Liver (tissue), 7 donors: ENCODE measurements at regions not wholly inside any gene's neighbourhood (a gene's known extent, or its start where the extent isn't known, plus 50 kb on each side); places are given as distances from the start of the nearest gene placed in this dataset.
"Not testable (repeated sequence)": the region's sequence is repeated elsewhere in the genome, so short reads cannot be mapped to it uniquely, and the experiment has no call there.

Source experiments
- DNase-seq: peaks from one replicate; pipeline ENCODE4 v3.0.0-alpha.2; 2017; ENCODE audit warnings: low spot score
- H3K27ac ChIP-seq, 2 donors: one replicate each; pipeline ENCODE4 v1.7.0; 2013; ENCODE audit warnings: inconsistent platforms in 2 of 2, low read length in 2 of 2, control low read depth in 1 of 2, low read depth in 1 of 2, mild to moderate bottlenecking in 1 of 2
- H3K27me3 ChIP-seq, 4 donors: one replicate each; pipeline versions ENCODE4 v1.6.1 to v1.7.0; 2013; ENCODE audit warnings: low read length in 3 of 4, inconsistent platforms in 1 of 4, mild to moderate bottlenecking in 1 of 4, moderate library complexity in 1 of 4; ENCODE audit not compliant: control insufficient read depth in 4 of 4, insufficient read depth in 4 of 4
- H3K36me3 ChIP-seq, 4 donors: one replicate each; pipeline versions ENCODE4 v1.6.1 to v1.7.0; 2013; ENCODE audit warnings: low read length in 3 of 4, mild to moderate bottlenecking in 3 of 4, low read depth in 1 of 4, moderate library complexity in 1 of 4; ENCODE audit not compliant: control insufficient read depth in 4 of 4, insufficient read depth in 3 of 4
- H3K4me1 ChIP-seq, 4 donors: one replicate each; pipeline versions ENCODE4 v1.6.1 to v1.7.0; 2013; ENCODE audit warnings: low read length in 3 of 4, mild to moderate bottlenecking in 3 of 4, moderate library complexity in 1 of 4; ENCODE audit not compliant: control insufficient read depth in 4 of 4, insufficient read depth in 4 of 4
- H3K4me3 ChIP-seq, 3 donors: one replicate each; pipeline versions ENCODE4 v1.6.1 to v1.7.0; 2013; ENCODE audit warnings: low read length in 3 of 3, control low read depth in 1 of 3, low read depth in 1 of 3, mild to moderate bottlenecking in 1 of 3
- H3K9ac ChIP-seq, 2 donors: one replicate each; pipeline ENCODE4 v1.7.0; 2013; ENCODE audit warnings: low read length in 2 of 2, mild to moderate bottlenecking in 2 of 2, moderate library complexity in 2 of 2, control low read depth in 1 of 2, low read depth in 1 of 2
- H3K9me3 ChIP-seq, 4 donors: one replicate each; pipeline versions ENCODE4 v1.6.1 to v1.7.0; 2013; ENCODE audit warnings: low read length in 3 of 4; ENCODE audit not compliant: control insufficient read depth in 4 of 4
- FOXA2 ChIP-seq: IDR thresholded peaks from 2 replicates; pipeline ENCODE4 v1.6.1; 2016; ENCODE audit warnings: antibody characterized with exemption
- JUND ChIP-seq, 2 donors: IDR thresholded peaks; 2 replicates each; pipeline ENCODE4 v1.6.1; 2016; ENCODE audit warnings: antibody characterized with exemption in 2 of 2
- NR2F2 ChIP-seq: IDR thresholded peaks from 2 replicates; pipeline ENCODE4 v1.6.1; 2016; ENCODE audit warnings: antibody characterized with exemption
- RAD21 ChIP-seq, 2 donors: IDR thresholded peaks; 2 replicates each; pipeline ENCODE4 v1.6.1; 2016; ENCODE audit warnings: antibody characterized with exemption in 2 of 2, mild to moderate bottlenecking in 2 of 2
- REST ChIP-seq: IDR thresholded peaks from 2 replicates; pipeline ENCODE4 v1.6.1; 2016; ENCODE audit warnings: antibody characterized with exemption, mild to moderate bottlenecking
- YY1 ChIP-seq: IDR thresholded peaks from 2 replicates; pipeline ENCODE4 v1.6.1; 2016; ENCODE audit warnings: antibody characterized with exemption, mild to moderate bottlenecking
- ZBTB33 ChIP-seq: IDR thresholded peaks from 2 replicates; pipeline ENCODE4 v1.6.1; 2016; ENCODE audit warnings: antibody characterized with exemption
- WGBS: extraction: QIAGEN DNeasy Blood & Tissue Kit; methylation state at CpG from one replicate; pipeline ENCODE4 v1.1.7; 2013; 5-methylcytosine and 5-hydroxymethylcytosine counted together
- donor health status: healthy.
- donor health status: healthy.
- donor health status: healthy.
- donor health status: healthy.

GRCh38 chr17:22090263-22090935 lies 398.1 kb downstream of the KCNJ18 start:
- TF ChIP-seq REST (no peak), YY1 (no peak), JUND (IDR thresholded peaks at IDR 0.05) (no peak), RAD21 (IDR thresholded peaks at IDR 0.05) (no peak), ZBTB33 (no peak), FOXA2 (no peak), NR2F2 (no peak)
- WGBS: 89% methylated on average over 25 of the region's 25 CpGs
- no peaks in the 10 kb centered on the region for H3K9me3 ChIP-seq
- H3K27ac ChIP-seq: no peak overlapping the region
- no peak overlapping the region for H3K9ac ChIP-seq
- no peaks in the 10 kb centered on the region for H3K27me3 ChIP-seq
- no peaks in the 10 kb centered on the region for H3K36me3 ChIP-seq
- H3K4me1 ChIP-seq: no peaks in the 10 kb centered on the region
- H3K4me3 ChIP-seq: no peak overlapping the region
- DNase-seq: no peak

GRCh38 chr17:22091041-22091679 lies 398.8 kb downstream of the KCNJ18 start:
- not testable (repeated sequence) for H3K9ac ChIP-seq, DNase-seq, H3K9me3 ChIP-seq, H3K27ac ChIP-seq, H3K4me3 ChIP-seq, H3K4me1 ChIP-seq, H3K36me3 ChIP-seq, H3K27me3 ChIP-seq
- WGBS: 75% methylated on average over 10 of the region's 11 CpGs

DNA sequence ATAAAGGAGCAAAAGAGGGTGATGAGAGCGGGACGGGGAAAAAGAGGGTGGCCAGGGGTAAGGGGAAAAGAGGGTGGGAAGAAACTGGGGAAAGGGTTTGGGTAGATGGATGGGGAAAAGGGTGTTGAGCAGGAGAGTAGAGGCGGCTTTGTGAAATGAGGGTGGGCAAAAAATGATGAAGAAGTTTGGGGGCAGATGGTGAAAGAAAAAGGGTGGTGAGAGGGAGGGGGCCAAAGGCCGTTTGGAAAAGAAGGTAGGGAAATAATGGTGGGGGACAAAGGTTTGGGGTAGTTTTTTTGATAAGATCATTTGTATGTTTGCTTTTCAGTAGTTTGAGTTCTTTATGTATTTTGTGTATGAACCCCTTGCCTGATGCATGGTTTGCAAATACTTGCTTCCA lies 399.5 kb downstream of the KCNJ18 start:
- H3K27ac ChIP-seq, H3K4me1 ChIP-seq, H3K36me3 ChIP-seq, H3K4me3 ChIP-seq, DNase-seq, H3K27me3 ChIP-seq, H3K9me3 ChIP-seq, H3K9ac ChIP-seq: not testable (repeated sequence)
- WGBS: 71% methylated on average over 4 of the region's 4 CpGs

- not testable (repeated sequence) for H3K4me1 ChIP-seq, H3K36me3 ChIP-seq, H3K9me3 ChIP-seq, H3K9ac ChIP-seq, H3K27me3 ChIP-seq, H3K4me3 ChIP-seq, DNase-seq, H3K27ac ChIP-seq
- 60% methylated on average over 2 of the region's 2 CpGs for WGBS
Observed at GRCh38 chr17:22095414-22095813, 403.1 kb downstream of the KCNJ18 start.

GRCh38 chr17:22099633-22100032 lies 407.3 kb downstream of the KCNJ18 start:
- H3K9me3 ChIP-seq, DNase-seq, H3K4me1 ChIP-seq: not testable (repeated sequence)

More at GRCh38 chr17:22099633-22100032, 407.3 kb downstream of the KCNJ18 start:
- H3K36me3 ChIP-seq, H3K9ac ChIP-seq, H3K27me3 ChIP-seq, H3K4me3 ChIP-seq, H3K27ac ChIP-seq: not testable (repeated sequence)
